NOMO-1 (cell line): ENCODE measurements at regions not wholly inside any gene's neighbourhood (a gene's known extent, or its start where the extent isn't known, plus 50 kb on each side); places are given as distances from the start of the nearest gene placed in this dataset.
"Not testable (repeated sequence)": the region's sequence is repeated elsewhere in the genome, so short reads cannot be mapped to it uniquely, and the experiment has no call there.

Experiments
- DNase-seq, 2 experiments: peaks; one replicate each; lab custom pipeline; 2025; ENCODE audit not compliant: unreplicated experiment in 2 of 2; lab: John Stamatoyannopoulos, UW

DNA sequence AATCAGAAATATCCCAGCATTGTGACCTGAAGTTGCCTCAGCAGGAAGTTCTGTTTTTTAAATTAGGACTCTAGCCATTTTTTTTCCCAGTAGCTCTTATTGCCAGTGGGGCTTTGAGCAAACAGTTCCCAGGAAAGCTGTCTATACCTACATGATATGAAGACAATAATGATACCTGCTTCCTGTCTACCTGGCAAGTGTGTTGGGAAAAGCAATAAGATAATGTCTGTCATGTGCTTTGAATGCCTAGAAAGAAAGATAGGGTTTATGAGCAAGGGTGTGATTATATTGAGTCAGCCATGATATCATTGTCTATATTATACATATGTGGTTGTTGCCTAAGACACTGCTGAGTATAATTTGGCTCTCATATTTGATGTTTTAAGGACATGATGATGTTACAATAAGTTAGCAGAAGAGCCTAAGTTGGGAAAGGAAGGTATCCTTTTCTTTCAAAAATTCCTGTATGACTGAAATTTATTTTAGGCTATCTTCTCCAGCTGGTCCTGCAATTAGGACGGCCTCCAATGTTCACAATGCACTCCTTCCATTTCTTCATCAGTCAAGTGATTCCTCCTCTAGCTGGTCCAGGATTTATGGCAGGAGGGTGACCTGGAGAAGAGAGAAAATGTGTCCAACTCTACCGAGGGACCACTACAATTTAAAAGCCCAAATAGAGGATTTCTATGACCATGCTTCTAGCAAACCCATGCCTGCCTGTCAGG, 99.6 kb upstream of the CDC42BPA start:
- no peak for DNase-seq

DNA sequence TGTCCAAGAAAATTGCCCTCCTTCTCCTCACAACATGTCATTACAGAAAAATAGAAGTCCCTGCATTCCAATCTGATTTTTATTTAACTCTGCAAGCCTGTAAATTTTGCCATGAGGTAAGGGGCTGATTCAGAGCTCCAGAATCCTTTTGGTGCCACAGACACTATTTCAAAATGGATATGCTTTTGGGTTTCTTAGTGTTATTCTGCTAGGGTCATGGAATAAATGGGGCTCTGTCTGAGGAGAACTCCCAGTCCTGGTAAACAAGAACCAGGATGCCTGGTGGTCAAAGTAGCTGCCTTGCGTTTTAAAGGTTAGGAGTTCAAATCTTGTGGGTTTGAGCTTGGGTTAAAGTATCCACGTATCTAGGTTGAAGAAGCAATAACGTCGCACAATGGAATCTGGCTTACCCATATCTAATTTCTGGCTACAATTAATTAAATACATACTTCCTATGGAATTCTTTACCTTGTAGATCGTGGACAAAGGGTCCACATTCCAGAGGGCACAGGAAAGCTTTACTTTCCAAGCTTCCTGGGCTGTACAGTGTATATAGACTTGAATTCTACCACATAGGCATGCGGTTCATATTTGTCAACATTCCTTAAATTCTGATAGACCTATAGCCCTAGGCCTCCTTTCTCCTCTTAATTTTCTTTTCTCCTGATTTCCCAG, 98.0 kb upstream of the CDC42BPA start:
- DNase-seq = no peak

DNA sequence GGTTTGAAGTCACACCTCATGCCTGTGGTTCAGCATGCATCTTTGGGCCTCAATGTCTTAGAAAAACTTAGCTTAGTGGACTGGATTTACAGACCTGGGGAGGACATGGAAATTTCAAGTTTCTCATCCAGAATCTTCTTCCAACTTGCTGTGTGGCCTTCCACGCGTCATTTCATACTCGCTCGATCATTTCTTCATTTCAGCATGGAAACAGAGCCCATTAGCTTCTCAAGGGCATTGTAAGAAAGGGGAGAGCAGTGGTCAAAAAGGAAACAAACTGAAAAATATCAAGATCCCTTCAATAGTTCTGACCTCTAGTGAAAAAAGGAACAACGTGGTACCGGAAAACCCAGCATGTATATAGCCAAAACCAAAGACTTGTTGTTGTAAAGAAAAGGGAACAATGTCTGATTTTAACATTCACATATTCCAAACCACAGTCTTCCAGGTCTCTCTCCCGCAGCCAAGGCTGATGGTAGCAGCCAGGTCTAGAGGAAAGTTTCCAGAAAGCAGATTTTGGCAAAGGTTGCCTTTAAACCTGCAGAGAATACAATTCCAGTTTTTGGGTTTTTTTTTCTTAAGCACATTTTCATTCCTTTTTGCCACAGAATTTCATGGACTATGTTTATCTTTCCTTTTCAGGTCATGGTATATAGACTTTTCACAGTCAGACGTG, 97.0 kb upstream of the CDC42BPA start:
- no peak for DNase-seq

DNA sequence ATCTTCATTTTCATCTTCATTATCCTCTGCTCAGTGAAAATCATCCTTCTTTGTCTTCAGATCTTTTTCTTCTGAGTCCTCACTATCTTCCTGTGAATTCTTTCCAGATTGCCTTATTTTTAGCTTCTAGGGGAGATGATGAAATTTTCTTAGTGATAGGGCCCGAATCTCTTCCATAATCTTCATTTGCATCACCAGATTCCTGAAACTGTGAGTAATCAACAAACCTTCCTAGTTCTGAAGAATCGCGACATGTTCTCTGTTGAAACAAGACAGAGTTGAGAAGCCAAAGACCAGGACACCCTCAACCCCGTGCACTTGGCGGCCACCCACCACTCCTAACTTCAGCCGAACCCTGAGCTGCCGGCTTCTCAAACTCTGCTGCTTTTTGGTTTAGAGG, 92.8 kb upstream of the CDC42BPA start:
- DNase-seq = no peak

DNA sequence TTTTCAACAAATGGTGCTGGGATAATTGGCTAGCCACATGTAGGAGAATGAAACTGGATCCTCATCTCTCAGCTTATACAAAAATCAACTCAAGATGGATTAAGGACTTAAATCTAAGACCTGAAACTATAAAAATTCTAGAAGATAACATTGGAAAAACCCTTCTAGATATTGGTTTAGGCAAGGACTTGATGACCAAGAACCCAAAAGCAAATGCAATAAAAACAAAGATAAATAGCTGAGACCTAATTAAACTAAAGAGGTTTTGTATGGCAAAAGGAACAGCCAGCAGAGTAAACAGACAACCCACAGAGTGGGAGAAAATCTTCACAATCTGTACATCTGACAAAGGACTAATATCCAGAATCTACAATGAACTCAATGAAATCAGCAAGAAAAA, 88.0 kb upstream of the CDC42BPA start:
- not testable (repeated sequence) for DNase-seq

DNA sequence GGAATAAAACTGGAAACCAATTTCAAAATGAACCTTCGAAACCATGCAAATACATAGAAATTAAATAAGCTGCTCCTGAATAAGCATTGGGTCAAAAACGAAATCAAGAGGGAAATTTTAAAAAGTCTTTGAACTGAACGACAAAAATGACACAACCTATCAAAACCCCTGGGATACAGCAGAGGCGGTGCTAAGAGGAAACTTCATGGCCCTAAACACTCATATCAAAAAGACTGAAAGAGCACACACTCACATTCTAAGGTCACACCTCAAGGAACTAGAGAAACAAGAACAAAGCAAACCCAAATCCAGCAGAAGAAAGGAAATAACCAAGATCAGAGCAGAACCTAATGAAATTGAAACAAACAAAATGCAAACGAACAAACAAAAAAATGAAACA, 85.2 kb upstream of the CDC42BPA start:
- no peak for DNase-seq

DNA sequence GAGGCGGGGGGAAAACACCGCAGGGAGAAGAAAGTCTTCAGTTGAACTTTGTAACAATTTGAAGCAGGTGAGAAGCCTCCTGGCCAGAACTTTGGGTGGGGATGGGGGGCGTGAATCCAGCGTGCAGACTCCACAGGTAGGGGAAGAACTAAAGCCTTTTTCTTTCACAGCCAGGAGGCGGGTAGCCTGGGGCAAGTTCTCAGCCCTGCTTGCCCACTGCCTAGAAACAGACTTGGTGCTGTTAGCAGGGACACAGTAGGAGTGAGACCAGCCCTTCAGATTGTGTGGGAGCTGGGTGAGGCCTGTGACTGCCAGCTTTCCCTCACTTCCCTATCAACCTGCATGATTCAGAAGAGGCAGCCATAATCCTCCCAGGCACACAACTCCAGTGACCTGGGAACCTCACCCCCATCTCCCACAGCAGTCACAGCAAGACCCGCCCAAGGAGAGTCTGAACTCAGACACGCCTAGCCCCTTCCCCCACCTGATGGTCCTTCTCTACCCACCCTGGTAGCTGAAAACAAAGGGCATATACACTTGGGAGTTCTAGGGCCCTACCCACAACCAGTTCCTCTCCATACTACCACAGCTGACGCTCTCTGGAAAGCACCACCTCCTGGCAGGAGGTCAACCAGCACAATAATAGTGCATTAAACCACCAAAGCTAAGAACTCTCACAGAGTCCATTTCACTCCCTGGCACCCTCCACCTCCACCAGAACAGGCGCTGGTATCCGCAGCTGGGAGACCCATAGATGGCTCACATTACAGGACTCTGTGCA, 83.5 kb upstream of the CDC42BPA start:
- DNase-seq = no peak

DNA sequence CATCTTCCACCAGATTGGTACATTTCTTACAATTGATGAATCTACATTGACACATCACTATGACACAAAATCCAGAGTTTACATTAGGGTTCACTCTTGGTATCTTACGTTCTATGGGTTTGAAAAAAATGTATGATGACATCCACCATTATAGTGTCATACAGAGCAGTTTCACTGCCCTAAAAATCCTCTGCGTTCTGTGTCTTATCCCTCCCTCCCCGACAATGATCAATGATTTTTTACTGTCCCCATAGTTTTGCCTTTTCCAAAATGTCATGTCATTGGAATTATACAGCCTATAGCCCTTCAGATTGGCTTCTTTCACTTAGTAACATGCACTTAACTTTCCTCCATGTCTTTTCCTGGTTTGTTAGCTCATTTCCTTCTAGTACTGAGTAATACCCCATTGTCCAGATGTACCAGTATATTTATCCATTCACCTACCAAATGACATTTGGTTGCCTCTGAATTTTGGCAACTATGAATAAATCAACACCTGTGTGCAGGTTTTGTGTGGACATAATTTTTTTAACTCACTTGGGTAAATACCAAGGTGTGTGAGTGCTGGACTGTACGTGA, 80.9 kb upstream of the CDC42BPA start:
- DNase-seq = no peak

DNA sequence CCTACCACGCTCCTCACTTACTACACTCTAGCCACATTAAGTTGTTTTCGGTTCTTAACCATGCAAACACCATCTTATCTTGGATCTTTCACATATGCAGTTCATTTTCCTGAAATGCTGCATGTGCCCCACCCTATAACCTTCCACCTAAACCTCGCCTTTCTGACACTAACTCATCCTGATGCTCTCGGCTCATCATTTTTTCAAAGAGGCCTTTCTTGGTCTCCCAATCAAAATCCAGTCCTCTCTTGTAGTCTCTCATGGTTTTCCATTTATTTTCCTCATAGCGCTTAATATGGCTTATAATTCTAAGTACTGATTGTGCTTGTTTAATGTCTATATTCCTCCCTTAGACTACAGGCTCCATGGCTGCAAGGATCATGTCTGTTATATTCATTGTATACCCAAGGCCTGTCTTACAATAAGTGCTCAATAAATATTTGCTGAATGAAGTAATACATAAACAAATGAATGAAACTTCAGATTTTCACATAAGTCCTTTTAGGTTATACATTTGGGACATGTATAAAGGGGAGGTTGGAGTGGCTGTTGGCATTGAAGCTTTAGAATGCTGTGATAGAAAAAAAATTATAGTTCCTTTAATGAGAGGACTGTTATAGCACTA, 79.2 kb upstream of the CDC42BPA start:
- no peak for DNase-seq

DNA sequence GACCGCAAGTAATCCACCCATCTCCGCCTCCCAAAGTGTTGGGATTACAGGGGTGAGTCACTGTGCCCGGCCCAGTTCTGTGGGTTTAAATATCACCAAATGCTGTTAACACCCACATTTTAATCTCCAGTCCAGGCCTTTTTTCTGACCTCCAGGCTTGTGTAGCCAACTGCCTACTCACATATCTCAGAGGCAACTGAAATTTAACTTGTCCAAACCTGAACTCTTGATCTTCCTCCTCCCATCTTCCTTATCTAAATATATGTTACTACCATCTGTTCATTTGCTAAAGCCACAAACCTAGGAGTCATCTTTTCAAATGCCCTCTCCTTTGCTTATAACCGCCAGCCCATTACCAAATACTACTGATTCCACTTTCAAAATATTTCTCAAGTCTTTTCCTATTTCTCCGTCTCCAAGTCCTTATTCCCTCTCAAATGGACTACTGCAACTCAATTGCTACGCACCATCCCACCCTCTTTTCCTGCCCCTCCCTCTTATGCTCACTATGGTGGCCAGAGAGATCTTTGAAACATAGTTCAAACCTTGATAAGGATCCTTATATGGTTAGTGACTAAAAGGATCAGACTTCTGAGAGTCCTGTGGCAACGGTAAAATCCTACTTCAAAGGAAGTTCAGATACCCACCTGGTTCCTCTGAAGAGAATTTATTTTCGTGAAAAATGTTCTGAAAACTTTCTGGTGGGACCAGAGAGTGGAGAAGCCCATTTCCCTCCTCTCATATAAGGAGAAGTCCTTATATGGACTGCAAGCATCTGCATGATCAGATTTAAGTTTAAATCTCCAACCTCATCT, 78.5 kb upstream of the CDC42BPA start:
- DNase-seq = no peak

DNA sequence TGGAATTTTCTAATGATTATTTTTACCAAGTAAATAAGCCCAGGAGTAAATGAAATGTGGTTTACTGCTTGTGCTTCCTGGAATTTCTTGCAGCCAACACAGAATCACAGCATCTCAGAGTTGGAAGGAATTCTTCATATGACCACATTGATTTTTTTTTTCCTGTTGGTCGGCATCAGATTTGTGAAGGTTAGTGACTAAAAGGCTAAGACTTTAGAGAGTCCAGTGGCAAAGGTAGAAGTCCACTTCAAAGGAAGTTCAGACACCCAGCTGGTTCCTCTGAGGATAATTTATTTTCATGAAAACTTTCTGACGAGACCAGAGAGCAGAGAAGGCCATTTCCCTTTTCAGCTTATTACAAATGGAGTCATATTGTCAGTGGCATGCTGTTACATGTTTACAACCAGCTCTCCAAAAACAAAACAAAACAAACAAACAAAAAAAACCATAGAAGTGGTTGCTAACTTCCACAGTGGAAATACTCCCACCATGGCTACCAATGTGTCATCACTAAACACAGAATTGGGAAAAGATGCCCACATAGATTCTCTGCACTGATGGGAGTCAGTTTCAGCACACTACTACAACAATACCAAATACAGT, 77.2 kb upstream of the CDC42BPA start:
- DNase-seq = no peak

DNA sequence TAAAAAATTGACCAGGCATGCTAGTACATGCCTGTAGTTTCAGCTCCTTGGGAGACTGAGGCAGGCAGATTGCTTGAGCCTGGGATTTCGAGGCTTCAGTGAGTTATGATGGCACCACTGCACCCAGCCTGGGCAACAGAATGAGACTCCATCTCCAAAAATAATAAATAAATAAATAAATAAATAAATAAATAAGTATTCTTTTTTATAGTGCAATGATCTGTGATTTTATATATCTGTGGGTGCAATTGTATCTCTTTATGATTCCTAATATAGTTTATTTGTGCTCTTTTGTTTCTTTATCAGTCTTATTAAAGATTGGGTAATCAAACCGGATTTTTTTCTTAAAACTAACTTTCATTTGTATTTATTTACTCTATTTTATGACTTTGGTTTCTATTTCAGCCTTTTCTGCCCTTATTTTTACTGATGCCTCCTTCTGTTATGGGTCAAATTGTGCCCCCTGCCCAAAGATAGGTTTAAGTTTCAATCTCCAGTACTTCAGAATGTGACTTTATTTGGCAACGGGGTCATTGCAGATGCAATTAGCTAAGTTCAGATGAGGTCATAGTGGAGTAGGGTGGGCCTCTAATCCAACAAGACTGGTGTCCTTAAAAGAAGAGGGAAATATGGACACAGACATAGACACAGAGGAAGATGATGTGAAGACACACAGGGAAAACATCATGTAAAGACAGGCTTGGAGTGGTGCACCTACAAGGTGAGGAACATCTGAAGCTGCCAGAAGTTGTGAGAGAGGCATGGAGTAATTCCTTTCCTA, 74.9 kb upstream of the CDC42BPA start:
- DNase-seq = no peak

DNA sequence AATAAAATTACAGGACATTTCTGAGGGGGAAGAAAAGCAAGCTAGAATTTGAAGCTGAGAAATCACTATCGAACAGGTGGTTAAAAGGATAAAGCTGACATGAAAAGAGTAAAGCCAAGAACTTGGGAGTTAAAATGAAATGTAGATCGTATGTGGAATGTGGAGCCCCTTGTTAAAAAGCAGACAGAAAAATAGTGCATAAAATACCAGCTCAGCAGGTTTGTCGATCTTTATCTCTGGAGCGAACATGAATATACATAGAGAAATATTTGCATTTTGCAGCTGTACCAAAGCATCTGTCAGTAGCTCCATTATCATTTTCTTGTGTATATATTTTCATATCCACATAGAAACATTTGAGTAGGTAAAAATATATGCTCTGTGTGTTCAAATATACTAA, 73.6 kb upstream of the CDC42BPA start:
- no peak for DNase-seq

DNA sequence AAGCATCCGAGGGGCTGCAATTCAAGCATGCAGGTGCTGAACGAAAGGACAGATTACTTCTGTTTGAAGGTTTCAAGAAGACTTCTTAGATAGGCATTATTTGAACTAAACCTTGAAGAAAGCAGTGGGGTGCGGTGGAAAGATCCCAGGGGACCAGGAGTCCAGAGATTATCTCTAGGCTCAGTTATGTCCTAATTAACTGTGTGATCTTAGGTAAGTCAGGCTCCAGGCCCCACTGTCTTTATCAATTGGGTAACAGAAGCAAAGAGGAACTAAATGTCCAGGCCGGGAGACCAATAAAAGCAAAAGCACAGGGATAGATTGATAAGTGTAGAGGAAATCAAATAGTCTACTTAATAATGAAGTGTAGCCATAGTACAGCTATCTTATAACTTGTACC, 72.9 kb upstream of the CDC42BPA start:
- DNase-seq = no peak

DNA sequence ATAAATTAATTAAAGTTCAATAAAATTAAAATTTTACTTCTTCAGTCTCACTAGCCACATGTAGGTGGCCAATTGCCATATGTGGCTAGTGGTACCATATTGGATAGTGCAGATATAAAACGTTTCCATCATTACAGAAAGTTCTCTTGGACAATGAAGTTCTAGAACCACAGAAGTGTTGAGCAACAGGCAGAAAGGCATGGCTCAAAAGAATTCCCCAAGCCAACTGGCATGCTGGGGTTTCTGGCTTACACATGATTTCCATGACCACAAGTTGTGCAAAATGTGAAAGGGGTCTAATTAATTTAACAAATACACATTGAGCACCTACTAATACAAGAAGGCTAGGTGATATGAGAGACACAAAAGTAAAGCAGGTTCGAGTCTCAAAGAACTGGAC, 72.2 kb upstream of the CDC42BPA start:
- DNase-seq = no peak

DNA sequence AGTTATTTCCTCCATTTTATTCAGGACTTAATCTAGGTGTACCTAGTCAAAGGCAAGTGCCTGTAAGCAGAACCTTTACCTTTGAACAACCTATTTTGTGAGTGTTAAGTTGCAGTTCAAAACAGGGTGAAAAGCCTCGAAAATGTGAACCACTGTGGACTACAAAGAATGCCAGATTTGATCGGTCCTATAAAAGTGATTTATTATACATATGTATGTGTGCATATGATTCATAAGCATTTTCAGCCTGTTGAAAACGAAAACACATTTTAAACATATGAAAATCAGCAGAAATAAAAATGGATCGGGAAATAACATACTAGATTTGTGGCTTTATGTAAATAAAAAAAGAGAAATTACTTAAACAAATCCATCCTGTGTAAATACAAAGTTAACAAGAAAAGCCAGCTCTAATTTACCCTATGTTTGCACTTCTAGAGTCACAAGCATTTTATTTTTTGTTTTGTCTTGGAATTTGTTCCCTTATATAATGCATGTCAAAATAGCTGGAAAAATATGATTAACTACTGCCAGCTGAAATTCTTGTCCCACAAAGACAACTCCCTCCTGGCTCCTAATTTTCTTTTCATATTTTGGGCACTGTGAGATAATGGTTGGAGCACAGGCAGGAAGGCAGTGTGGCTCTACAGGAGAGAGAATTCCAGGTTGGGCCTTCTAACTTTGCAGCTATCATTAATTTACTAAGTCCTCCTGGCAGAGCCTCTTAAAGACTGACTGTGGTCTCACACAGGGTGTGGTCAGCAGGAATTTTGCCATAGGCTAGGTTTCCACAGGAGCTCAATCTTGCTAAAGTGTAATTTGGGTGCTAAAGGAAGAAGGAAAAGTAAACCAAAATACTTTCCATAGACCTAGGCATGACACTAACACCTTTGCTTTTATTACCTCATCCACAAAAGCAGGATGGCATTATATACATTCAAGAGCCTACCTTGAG, 70.2 kb upstream of the CDC42BPA start:
- DNase-seq = no peak

DNA sequence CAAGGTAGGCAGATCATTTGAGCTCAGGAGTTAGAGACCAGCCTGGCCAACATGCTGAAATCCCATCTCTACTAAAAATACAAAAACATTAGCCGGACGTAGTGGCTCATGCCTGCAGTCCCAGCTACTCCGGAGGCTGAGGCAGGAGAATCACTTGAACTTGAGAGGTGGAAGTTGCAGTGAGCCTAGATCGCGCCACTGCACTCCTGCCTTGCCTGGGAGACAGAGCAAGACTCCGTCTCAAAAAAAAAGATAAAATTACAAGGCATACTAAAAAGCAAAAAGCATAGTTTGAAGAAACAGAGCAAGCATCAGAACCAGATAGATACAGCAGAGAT, 61.2 kb upstream of the CDC42BPA start:
- DNase-seq = no peak
